Endodermal cell (in vitro differentiated cells): ENCODE measurements at regions not wholly inside any gene's neighbourhood (a gene's known extent, or its start where the extent isn't known, plus 50 kb on each side); places are given as distances from the start of the nearest gene placed in this dataset.

ENCODE experiments used
- DNase-seq: peaks from one replicate; pipeline ENCODE4 v3.0.0-alpha.2; 2017
- H3K27ac ChIP-seq: 2 replicates; pipeline ENCODE4 v1.5.1; 2013; ENCODE audit warnings: mild to moderate bottlenecking, low read depth, low read length, moderate library complexity
- H3K27me3 ChIP-seq: 2 replicates; pipeline ENCODE4 v1.6.1; 2013; ENCODE audit warnings: mild to moderate bottlenecking, low read length, moderate library complexity; ENCODE audit not compliant: insufficient read depth, control insufficient read depth, poor library complexity, severe bottlenecking
- H3K36me3 ChIP-seq: 2 replicates; pipeline ENCODE4 v1.7.0; 2013; ENCODE audit warnings: mild to moderate bottlenecking, low read length, moderate library complexity; ENCODE audit not compliant: control insufficient read depth, insufficient read depth
- H3K4me1 ChIP-seq: one replicate; pipeline ENCODE4 v1.7.0; 2013; ENCODE audit warnings: low read length; ENCODE audit not compliant: control insufficient read depth, insufficient read depth
- H3K4me3 ChIP-seq: 2 replicates; pipeline ENCODE4 v1.5.1; 2013; ENCODE audit warnings: mild to moderate bottlenecking, low read length, moderate library complexity
- H3K9ac ChIP-seq: 2 replicates; pipeline ENCODE4 v1.6.1; 2013; ENCODE audit warnings: mild to moderate bottlenecking, low read length, moderate library complexity; ENCODE audit not compliant: poor library complexity, severe bottlenecking; ENCODE audit errors: extremely low read depth
- H3K9me3 ChIP-seq: 2 replicates; pipeline ENCODE4 v1.6.1; 2013; ENCODE audit warnings: mild to moderate bottlenecking, low read length, moderate library complexity; ENCODE audit not compliant: control insufficient read depth
- H3K27ac Mint-ChIP-seq: 2 replicates; pipeline ENCODE4 v1.8.0; 2020; ENCODE audit warnings: mixed read lengths
- H3K27me3 Mint-ChIP-seq: 2 replicates; pipeline ENCODE4 v1.8.0; 2021; ENCODE audit warnings: mild to moderate bottlenecking, mixed read lengths; ENCODE audit not compliant: insufficient read depth
- H3K36me3 Mint-ChIP-seq: 2 replicates; pipeline ENCODE4 v1.8.0; 2020; ENCODE audit warnings: low read depth, mixed read lengths
- H3K4me1 Mint-ChIP-seq: 2 replicates; pipeline ENCODE4 v1.8.0; 2020; ENCODE audit warnings: mixed read lengths
- H3K4me3 Mint-ChIP-seq: 2 replicates; pipeline ENCODE4 v1.8.0; 2020; ENCODE audit warnings: mild to moderate bottlenecking, moderate library complexity, mixed read lengths
- H3K9me3 Mint-ChIP-seq: 2 replicates; pipeline ENCODE4 v1.8.0; 2020; ENCODE audit warnings: mild to moderate bottlenecking, mixed read lengths
- CTCF ChIP-seq: fragments of 200-600 bp; sonication (generic); conservative IDR thresholded peaks from 2 replicates; pipeline ENCODE4 v1.5.0; 2021; ENCODE audit warnings: antibody characterized with exemption, mild to moderate bottlenecking
- whole genome bisulfite sequencing, 2 experiments: methylation state at CpG; one replicate each; pipeline versions ENCODE4 v1.1.5 to v1.1.7; 2013; ENCODE audit warnings: missing lambda C conversion rate in 2 of 2, mixed read lengths in 1 of 2; ENCODE audit not compliant: insufficient coverage in 1 of 2, insufficient read length in 1 of 2; 5-methylcytosine and 5-hydroxymethylcytosine counted together

DNA sequence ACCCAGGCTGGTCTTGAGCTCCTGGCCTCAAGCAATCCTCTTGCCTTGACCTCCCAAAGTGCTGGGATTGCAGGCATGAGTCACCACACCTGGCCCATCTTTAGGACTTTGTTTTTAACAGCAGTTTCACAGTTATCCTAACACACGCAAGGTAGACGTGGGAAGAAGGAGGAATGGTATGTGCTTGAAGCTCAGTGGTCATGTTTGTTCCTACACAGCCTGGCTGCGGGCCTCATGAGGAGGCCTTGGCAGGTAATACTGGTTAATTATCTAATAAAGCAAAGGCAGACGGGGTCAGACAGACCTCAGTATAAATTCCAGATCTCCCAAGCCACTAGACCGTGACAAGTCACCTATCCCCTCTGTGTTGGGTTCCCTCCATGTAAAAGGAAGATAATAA, 271.8 kb downstream of the PCNX1 start:
- no peak for TF ChIP-seq CTCF
- Mint-ChIP-seq H3K9me3 (no peaks in the 10 kb centered on the region), H3K4me3 (no peak overlapping the region), H3K27me3 (no peaks in the 10 kb centered on the region), H3K36me3 (no peaks in the 10 kb centered on the region), H3K27ac (no peak overlapping the region), H3K4me1 (no peaks in the 10 kb centered on the region)
- Histone ChIP-seq H3K27me3 (no peaks in the 10 kb centered on the region), H3K27ac (no peak overlapping the region), H3K4me3 (no peak overlapping the region), H3K9ac (no peak overlapping the region), H3K9me3 (no peaks in the 10 kb centered on the region), H3K4me1 (peaks cover 3% of the 10 kb centered on the region), H3K36me3 (no peaks in the 10 kb centered on the region)
- 93 to 100% methylated on average over 2 to 5 of the region's 5 CpGs for WGBS, 2 experiments
- DNase-seq: no peak

DNA sequence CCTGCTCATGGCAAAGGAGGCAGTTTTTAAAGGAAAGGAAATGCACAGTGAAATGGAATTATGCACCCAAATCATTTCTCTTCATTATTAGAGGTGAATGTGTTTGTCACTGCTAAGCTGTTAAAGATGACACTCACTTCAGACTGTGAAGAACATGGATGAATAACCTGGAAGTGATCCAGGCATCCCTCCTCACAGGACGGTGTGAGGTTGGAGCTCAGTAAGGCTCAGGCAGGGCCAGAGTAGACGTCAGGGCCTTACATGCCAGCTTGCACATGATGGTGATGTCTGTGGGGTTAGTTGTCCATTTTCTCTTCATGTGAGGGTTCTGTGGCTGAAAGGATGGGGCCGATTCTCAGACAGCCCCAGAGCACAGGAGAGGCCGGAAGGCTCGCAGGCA, 273.1 kb downstream of the PCNX1 start:
- Histone ChIP-seq H3K27me3 (no peaks in the 10 kb centered on the region), H3K4me1 (peaks cover 3% of the 10 kb centered on the region), H3K27ac (no peak overlapping the region), H3K9me3 (no peaks in the 10 kb centered on the region), H3K9ac (no peak overlapping the region), H3K4me3 (no peak overlapping the region), H3K36me3 (no peaks in the 10 kb centered on the region)
- H3K36me3 Mint-ChIP-seq: no peaks in the 10 kb centered on the region
- H3K27me3 Mint-ChIP-seq: no peaks in the 10 kb centered on the region
- no peak overlapping the region for H3K4me3 Mint-ChIP-seq
- H3K4me1 Mint-ChIP-seq: no peaks in the 10 kb centered on the region
- H3K27ac Mint-ChIP-seq: no peak overlapping the region
- DNase-seq: peak; percentile 29
- 86 to 97% methylated on average over 4 to 5 of the region's 5 CpGs for WGBS, 2 experiments
- TF ChIP-seq CTCF: no peak
- H3K9me3 Mint-ChIP-seq: no peaks in the 10 kb centered on the region

GRCh38 chr14:71181215-71182003, 274.1 kb downstream of the PCNX1 start:
- Mint-ChIP-seq H3K9me3 (peaks cover 3% of the 10 kb centered on the region), H3K4me1 (no peaks in the 10 kb centered on the region), H3K4me3 (no peak overlapping the region), H3K27ac (no peak overlapping the region), H3K36me3 (no peaks in the 10 kb centered on the region), H3K27me3 (no peaks in the 10 kb centered on the region)
- no peaks in the 10 kb centered on the region for H3K36me3 ChIP-seq
- H3K4me3 ChIP-seq: no peak overlapping the region
- H3K9me3 ChIP-seq: no peaks in the 10 kb centered on the region
- H3K27me3 ChIP-seq: no peaks in the 10 kb centered on the region
- no peak overlapping the region for H3K9ac ChIP-seq
- 92 to 93% methylated on average over 13 to 23 of the region's 23 CpGs for WGBS, 2 experiments
- H3K4me1 ChIP-seq: peaks cover 2% of the 10 kb centered on the region
- peak; percentile 16 for DNase-seq
- H3K27ac ChIP-seq: no peak overlapping the region
- no peak for TF ChIP-seq CTCF
